Activated T-helper 1 cell treated with anti-CD3 and anti-CD28 coated beads, Interleukin-2, amount 50 U/mL, for 16 hours (primary cell): ENCODE measurements at regions not wholly inside any gene's neighbourhood (a gene's known extent, or its start where the extent isn't known, plus 50 kb on each side); places are given as distances from the start of the nearest gene placed in this dataset.
"Not testable (repeated sequence)": the region's sequence is repeated elsewhere in the genome, so short reads cannot be mapped to it uniquely, and the experiment has no call there.

ENCODE experiments used
- DNase-seq, 2 donors: peaks; one replicate each; pipeline ENCODE4 v3.0.0-alpha.2; 2020; ENCODE audit warnings: low read depth in 1 of 2, low spot score in 1 of 2

DNA sequence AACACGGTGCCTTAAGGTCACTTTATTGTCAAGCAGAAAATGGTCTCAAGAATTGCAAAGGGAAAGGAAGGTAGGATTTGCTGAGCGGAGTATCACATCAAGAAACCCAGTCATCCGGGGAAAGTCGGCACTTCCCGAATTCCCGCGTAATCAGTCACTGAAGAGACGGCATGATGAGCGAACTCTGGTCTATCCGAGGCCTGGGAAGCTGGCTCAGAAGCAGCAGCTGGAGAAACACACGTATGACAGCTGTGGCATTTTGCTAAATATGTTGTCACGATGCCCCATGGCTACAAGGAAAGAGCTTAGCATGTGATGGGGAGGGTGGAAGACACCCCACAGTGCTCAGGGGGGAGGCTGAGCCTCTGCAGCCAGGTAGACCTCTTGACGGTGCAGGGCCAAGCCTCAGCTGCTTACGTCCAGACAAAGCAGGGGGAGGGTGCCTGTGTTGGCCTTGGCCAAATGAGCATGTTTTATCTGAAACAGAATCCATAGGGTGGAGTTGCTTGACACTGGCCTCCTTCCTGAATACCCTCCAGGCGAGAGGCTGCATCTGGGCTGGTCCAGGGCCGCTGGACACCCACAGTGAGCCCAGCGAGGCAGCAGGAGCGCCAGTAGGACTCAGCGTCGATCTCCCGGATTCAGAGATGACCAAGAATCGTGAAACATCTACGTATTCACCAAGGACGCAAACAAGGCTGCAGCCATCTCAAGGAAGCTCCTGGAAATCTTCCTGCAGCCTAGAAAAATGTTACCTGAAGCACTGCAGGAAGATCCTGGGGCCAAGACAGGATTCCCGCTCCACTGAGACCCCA, 118.8 kb upstream of the AFDN start:
- DNase-seq, result no peak

- no peak for DNase-seq
Observed at GRCh38 chr6:167708501-167709094, 118.1 kb upstream of the AFDN start.

DNA sequence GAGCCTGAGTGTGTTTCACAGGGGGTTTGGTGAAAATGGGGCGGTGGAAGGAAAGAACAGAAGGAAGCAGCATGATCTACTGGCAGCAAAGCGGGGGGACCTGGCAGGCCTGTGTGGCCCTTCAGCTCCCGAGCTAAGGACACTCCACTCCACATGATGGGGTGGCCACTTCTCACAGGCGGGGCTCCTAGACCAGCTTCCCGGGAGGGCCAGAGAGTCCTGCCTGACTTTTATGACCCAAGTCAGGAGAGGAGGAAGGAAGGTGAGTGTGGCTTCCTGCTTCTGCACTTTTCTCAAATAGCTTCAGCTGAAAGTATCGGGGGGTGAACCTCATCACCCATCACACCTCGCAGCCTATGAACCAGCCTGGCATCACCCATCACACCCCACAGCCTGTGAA, 117.5 kb upstream of the AFDN start:
- no peak for DNase-seq

GRCh38 chr6:167709776-167710336, 116.9 kb upstream of the AFDN start:
- not testable (repeated sequence) for DNase-seq

GRCh38 chr6:167710363-167710920, 116.3 kb upstream of the AFDN start:
- DNase-seq, result no peak

DNA sequence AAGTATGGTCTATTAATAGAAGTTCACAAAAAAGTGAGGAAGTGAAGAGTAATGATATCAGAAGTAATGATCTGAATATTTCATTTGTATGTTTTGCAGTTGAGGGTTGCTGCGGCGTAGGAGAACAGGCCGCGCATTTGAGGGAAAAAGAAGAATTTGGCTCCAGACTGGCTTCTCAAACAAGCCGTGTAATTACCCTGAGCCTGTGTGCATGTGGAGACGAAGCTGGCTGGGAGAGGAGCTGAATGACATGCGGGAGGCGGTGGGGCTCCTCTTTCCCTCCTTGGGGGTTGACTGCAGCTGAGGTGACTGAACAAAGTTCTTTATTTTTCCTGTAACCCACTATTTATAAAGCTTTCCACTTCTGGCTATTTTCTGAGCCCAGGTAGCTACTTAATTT, 115.5 kb upstream of the AFDN start:
- DNase-seq, result no peak

DNA sequence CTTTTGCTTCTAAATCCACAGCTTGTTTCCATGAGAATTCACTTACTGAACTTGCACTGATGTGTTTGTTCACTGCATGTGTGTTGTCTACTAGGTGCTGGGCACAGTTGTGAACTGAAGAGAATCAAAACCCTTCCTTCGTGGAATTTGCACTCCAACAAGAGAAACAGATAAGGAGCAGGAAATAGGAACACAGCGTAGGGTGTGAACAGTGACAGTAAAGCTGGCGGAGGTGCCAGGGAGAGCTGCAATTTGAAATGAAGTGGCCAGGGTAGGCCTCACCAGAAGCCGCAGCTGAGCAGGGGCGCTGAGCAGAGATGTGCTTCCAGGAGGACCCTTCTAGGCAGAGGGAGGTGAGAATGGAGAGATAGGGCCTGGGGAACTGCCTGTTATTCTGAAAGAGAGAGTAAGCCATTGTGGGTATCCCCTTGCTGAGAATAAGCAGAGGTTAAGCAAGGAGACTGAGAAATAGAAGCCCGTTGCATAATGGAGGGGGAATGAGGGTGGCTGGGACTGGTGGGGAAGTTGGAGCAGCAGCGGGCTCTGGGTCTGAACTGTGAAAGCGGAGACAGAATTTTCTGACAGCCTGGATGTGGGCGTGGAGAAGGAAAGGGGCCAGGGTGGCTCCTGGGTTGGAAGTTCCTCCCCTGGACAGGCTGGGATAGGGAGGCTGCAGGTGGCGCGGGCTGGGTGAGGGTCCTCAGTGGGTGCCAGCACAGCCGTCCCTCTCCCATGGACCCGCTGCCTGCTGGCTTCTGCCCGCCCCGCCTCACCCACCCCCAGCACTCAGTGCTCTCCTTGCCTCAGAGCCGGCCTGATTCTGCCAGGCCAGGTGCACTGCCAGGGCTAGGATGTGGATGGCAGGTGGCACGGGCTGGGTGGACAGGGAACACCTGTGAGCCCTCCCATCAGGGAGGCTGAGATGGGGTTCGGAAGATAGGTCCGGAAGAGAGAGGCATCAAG, 114.7 kb upstream of the AFDN start:
- no peak for DNase-seq

DNA sequence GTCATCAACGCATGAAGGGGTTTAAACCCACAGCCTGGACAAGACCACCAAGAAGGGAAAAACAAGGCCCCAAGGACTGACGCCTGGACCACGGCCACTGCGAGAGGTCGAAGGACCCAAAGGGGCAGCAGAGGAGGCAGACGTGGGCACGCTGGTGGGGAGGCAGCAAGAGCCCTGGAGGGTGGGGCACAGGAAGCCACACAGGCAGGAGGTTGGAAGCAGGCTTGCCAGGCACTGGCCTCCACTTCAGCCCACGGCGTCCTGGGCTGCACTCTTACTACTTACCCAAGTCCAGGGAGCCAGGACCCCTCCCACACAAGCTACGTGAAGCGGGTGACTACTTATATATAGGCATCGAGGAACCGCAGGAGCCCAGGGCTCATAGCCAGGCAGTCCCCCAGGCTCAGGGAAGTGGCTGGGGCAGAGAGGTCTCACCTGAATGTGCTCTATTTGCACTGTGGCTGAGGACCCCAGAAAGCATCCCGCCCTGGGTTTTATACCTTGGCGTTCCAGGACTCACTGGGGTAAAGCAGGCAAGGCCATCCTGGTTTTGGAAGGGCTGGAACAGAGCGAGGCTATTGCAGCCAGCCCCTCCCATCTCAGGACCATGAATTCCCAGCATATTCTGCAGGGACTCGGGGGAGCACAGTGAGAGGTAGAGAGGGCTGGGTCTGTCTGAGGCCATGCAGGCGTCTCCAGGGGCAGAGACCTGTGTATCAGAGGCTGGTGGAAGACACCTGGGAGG, 113.8 kb upstream of the AFDN start:
- no peak for DNase-seq

DNA sequence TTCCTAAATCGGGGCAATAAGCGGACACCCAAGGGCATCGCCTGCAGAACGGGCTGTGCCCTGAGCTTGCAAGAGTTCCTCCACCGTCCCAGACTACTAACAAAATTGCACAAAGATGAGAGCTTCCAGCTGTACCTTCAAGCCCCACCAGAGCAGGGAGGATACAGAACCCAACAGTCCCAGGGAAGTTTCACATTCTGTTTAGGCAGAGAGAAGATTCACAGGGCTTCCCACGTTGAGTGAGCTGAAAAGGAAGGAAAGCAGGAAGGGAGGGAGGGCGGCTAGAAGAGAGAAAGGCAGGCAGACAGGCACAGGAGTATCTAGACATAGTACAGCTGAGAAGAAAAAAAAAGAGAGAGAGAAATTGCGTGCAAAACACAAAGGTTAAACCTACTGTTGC, 112.6 kb upstream of the AFDN start:
- no peak for DNase-seq

DNA sequence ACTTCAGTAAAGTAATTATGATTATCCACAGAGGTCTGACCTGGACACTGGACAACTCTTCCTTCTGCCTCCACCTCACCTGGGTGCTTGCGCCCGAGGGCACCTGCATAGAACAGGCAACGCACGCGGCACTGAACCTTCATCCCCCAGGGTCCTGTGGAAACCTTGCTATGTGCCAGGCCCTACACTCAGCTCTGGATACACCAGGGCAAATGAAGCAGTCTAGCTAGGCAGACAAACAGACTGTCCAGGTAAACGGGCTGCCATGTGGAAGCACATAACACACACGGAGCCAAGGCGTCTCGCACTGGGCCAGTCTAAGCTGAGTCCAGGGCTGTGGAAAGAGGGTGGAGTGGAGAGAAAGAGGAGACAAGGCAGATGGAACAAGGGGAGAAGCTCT, 109.3 kb upstream of the AFDN start:
- DNase-seq, result no peak

- no peak for DNase-seq
Observed at GRCh38 chr6:167717867-167718266, 108.8 kb upstream of the AFDN start.

GRCh38 chr6:167719920-167720319, 106.8 kb upstream of the AFDN start:
- no peak for DNase-seq

- no peak for DNase-seq
Observed at GRCh38 chr6:167720456-167721285, 106.0 kb upstream of the AFDN start.

DNA sequence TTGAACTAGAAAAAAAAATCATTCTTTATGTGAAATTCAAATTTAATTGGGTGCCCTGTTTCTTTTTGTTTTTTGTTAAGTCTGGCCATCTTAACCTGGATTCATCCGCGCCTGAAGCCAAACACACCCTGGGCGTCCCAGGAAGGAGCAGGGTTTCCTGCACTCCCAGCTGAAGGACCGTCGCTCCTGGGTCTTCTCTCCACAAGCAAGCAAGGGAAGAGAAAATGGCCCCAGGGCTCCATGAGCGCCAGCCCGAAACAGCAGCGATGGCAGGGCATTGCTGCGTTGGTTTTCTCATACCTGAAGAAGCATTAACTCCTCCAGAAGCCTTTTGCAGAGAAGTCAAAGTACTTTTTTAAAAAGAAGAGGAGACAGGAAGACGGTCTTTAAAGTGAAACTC, 105.4 kb upstream of the AFDN start:
- no peak for DNase-seq

GRCh38 chr6:167722634-167723309, 103.9 kb upstream of the AFDN start:
- no peak for DNase-seq

DNA sequence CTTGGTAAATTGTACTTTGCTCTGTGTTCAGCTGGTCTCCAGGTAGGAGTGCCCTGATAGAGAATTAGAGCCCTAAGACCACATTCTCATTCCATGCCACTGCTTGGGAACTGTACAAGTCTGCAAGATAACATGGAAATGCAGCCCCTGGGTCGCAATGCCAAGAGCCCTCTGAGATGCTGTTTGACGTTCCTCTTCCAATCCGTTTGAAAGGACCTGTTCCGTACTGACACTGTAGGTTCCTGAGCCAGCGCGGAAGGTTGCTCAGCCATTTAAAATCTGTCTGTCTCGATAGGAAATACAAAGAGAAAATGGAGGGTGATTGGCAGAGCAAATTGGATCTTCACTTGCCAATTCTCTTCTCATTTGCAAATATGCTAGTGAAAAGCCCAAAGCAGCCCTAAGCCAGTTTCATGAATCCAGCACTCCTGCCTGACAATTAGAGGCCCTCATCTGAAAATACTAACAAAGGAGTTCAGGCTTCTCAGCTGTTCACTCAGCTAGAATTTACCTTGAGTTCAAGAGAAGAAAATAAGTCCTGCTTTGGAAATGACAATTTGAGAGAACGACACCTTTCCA, 100.6 kb upstream of the AFDN start:
- no peak for DNase-seq

- no peak for DNase-seq
Observed at GRCh38 chr6:167730441-167730840, 96.3 kb upstream of the AFDN start.

DNA sequence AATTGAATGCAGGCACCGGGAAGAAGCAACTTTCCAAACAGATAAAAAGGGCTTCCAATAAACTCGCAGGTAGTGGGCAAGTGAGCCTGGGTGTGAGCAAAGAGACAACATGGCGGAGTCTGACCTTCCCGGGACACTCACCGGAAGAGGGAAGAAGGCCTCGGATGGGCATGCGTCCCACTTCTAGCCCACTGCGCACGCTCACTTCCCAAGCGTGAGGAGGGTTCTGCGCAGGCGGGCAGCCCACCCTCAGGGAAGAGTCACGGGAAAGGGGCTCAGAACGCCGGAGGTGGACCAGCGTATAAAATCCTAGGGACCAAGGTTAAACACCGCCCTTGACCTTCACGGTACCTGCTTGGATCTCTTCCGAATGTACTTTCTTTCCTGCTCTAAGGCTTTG, 95.5 kb upstream of the AFDN start:
- no peak for DNase-seq
